Heart right ventricle (tissue), 16 donors: ENCODE measurements at regions not wholly inside any gene's neighbourhood (a gene's known extent, or its start where the extent isn't known, plus 50 kb on each side); places are given as distances from the start of the nearest gene placed in this dataset.

Experiments
- ATAC-seq, 8 donors: fragments of 200-7000 bp; cut with Tn5 transposase; one replicate each; pipeline ENCODE4 v1.9.1; 2020; ENCODE audit warnings: mild to moderate bottlenecking in 8 of 8, moderate library complexity in 8 of 8, moderate number of reproducible peaks in 1 of 8
- DNase-seq, 2 donors: peaks; one replicate each; pipeline ENCODE4 v3.0.0-alpha.2; 2020
- H3K27ac ChIP-seq, 10 donors: fragments of 200-600 bp; sonication (generic) in 2 of 10; one replicate each; pipeline versions ENCODE4 v1.5.0 to v1.8.0; 2020 to 2022; ENCODE audit warnings: mild to moderate bottlenecking in 3 of 10
- H3K27me3 ChIP-seq, 7 donors: fragments of 200-600 bp; one replicate each; pipeline ENCODE4 v1.8.0; 2021 to 2022; ENCODE audit warnings: mild to moderate bottlenecking in 2 of 7
- H3K36me3 ChIP-seq, 9 donors: fragments of 200-600 bp; sonication (generic) in 1 of 9; one replicate each; pipeline versions ENCODE4 v1.5.0 to v1.8.0; 2020 to 2022; ENCODE audit warnings: mild to moderate bottlenecking in 2 of 9
- H3K4me1 ChIP-seq, 9 donors: fragments of 200-600 bp; sonication (generic) in 1 of 9; one replicate each; pipeline versions ENCODE4 v1.5.0 to v1.8.0; 2020 to 2022; ENCODE audit warnings: mild to moderate bottlenecking in 4 of 9
- H3K4me3 ChIP-seq, 10 donors: fragments of 200-600 bp; sonication (generic) in 2 of 10; one replicate each; pipeline versions ENCODE4 v1.5.0 to v1.8.0; 2020 to 2022; ENCODE audit warnings: mild to moderate bottlenecking in 7 of 10, moderate library complexity in 2 of 10
- H3K9me3 ChIP-seq, 11 donors: fragments of 200-600 bp in 10 of 11; sonication (generic) in 2 of 11; one replicate each; pipeline versions ENCODE4 v1.5.0 to v1.8.0; 2013 to 2022; ENCODE audit warnings: mild to moderate bottlenecking in 2 of 11, control low read depth in 1 of 11, moderate library complexity in 1 of 11
- WGBS, 2 donors: extraction: QIAGEN DNeasy Blood & Tissue Kit; methylation state at CpG; one replicate each; pipeline ENCODE4 v1.1.7; 2013; ENCODE audit warnings: inconsistent platforms in 1 of 2; 5-methylcytosine and 5-hydroxymethylcytosine counted together
- intact Hi-C, 10 donors: fragments of 100-400 bp; cut with DNase I; formaldehyde crosslinking; loops; one replicate each; pipeline versions ENCODE4 v1.11.1 to v1.14.2; 2022
- TF ChIP-seq, protein P1 (sequence below), 9 donors: fragments of 200-600 bp; sonication (generic) in 2 of 9; IDR thresholded peaks; one replicate each; pipeline versions ENCODE4 v1.5.0 to v1.8.0; 2021 to 2022; ENCODE audit warnings: antibody characterized with exemption in 9 of 9, mild to moderate bottlenecking in 5 of 9, moderate library complexity in 1 of 9
- donor health status: Arrhythmogenic right ventricular cardiomyopathy.
- donor health status: ischemic (EF 13 %, LVEDD 7.1; RV severe dilation, severe dysfunction).
- donor health status: healthy with polysubstance abuse.
- donor health status: DM: no; HTN: yes; CAD: no.
- donor health status: DM: no; HTN: no; CAD: no.
- donor health status: ischemic (EF 25% LVEDD 6.9; RV normal size, moderate dysfunction).
- donor health status: ischemic (EF 25% LVEDD 5.7; RV mildly dilated, moderate dysfunction).
- donor health status: healthy.
- donor health status: DM: yes; HTN: yes; CAD: no.
- donor health status: Ischemic cardiomyopathy.
- donor health status: ischemic (EF 35%, LVEDD 5.7; RV mildly dilated, moderate dysfunction).
- donor health status: nonischemic (EF 11% LVEDD 7.7; RV severe dilation, severe dysfunction).
- donor health status: DM: yes; HTN: yes; CAD: no.
- donor health status: PGD.
- donor health status: ischemic (EF 29% LVEDD 5.4; RV normal size, mild dysfunction).
- donor health status: nonischemic (EF 23%, LVEDD 6.1; RV moderate dilation, normal function).

DNA sequence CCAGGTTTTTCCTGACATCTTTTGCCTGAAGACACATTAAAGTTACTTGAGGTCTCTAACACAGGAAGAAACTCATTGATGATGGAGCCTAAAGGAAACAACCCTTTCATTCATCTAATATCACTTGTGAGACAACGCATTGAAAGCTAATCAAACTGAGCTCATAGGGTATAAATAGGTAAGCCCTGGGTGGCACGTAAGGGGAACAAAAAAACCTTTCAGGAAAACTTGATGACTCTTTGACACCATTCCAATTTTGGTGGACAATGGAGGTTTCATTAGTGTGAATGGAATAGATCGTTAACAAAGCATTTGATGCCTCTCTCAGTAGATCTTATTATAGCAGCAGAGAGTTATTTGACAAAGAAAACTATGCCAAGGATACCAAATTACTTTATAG, 80.7 kb upstream of the DUSP10 start:
- TF ChIP-seq, protein P1, sequence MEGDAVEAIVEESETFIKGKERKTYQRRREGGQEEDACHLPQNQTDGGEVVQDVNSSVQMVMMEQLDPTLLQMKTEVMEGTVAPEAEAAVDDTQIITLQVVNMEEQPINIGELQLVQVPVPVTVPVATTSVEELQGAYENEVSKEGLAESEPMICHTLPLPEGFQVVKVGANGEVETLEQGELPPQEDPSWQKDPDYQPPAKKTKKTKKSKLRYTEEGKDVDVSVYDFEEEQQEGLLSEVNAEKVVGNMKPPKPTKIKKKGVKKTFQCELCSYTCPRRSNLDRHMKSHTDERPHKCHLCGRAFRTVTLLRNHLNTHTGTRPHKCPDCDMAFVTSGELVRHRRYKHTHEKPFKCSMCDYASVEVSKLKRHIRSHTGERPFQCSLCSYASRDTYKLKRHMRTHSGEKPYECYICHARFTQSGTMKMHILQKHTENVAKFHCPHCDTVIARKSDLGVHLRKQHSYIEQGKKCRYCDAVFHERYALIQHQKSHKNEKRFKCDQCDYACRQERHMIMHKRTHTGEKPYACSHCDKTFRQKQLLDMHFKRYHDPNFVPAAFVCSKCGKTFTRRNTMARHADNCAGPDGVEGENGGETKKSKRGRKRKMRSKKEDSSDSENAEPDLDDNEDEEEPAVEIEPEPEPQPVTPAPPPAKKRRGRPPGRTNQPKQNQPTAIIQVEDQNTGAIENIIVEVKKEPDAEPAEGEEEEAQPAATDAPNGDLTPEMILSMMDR (IDR thresholded peaks at IDR 0.05) = no peak

DNA sequence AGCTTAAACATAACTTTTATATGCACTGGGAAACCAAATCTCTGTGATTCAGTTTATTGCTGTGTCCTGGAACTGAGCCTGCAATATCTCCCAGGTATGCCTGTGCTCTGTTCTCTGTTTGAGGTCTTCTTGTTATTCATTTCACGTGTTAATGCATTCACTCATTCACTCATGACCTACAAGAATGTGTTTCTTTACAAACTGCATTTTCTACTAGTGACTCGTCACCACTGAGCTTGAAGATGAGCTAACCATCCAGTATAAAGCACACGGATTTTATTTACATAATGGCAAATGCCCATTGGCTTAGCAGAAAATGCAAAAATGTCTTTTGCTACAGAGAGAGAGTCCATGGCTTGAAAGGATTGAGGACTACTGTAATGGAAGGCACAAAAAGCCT, 75.0 kb upstream of the DUSP10 start:
- no peaks in the 10 kb centered on the region for H3K27me3 ChIP-seq
- intact Hi-C loops = no loop called here
- peaks cover 0 to 21% (median 0%) of the 10 kb centered on the region in 11 donors for H3K9me3 ChIP-seq
- no peaks in the 10 kb centered on the region for H3K4me1 ChIP-seq
- DNase-seq = no peak
- TF ChIP-seq, protein P1 (IDR thresholded peaks at IDR 0.05) = no peak
- WGBS, 2 donors = 59 to 77% methylated on average over 3 of the region's 3 CpGs
- ATAC-seq = no peak
- no peak overlapping the region for H3K4me3 ChIP-seq
- H3K36me3 ChIP-seq = no peaks in the 10 kb centered on the region
- no peak overlapping the region for H3K27ac ChIP-seq

More for the DNA sequence above, 80.7 kb upstream of the DUSP10 start:
- no peaks in the 10 kb centered on the region for H3K36me3 ChIP-seq
- peaks cover 0 to 17% (median 0%) of the 10 kb centered on the region in 11 donors for H3K9me3 ChIP-seq
- no peak for DNase-seq
- no peak for ATAC-seq
- no peak overlapping the region for H3K4me3 ChIP-seq
- H3K27me3 ChIP-seq = no peaks in the 10 kb centered on the region
- WGBS, 2 donors = 49 to 50% methylated on average over 3 of the region's 3 CpGs
- H3K27ac ChIP-seq = no peak overlapping the region
- intact Hi-C loops = no loop called here
- H3K4me1 ChIP-seq = peaks cover 0 to 10% (median 4%) of the 10 kb centered on the region in 9 donors

DNA sequence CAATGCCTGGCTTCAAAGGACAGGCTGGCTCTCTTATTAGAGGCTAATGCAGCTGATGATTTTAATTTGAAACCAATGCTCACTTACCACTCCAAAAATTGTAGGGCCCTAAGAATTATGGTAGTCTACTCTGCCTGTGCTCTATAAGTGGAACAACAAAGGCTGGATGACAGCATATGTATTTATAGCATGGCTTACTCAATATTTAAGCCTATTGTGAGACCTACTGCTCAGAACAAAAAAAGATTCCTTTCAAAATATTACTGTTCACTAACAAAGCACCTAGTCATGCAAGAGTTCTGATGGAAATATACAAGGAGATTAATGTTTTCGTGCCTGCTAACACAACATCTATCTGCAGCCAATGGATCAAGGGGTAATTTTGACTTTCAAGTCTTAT, 73.8 kb upstream of the DUSP10 start:
- H3K36me3 ChIP-seq = no peaks in the 10 kb centered on the region
- WGBS, 2 donors = 77 to 82% methylated on average over 1 of the region's 1 CpG
- TF ChIP-seq, protein P1 (IDR thresholded peaks at IDR 0.05) = no peak
- no peak for DNase-seq
- H3K27ac ChIP-seq = no peak overlapping the region
- H3K27me3 ChIP-seq = no peaks in the 10 kb centered on the region
- ATAC-seq = no peak
- intact Hi-C loops = no loop called here
- H3K4me3 ChIP-seq = no peak overlapping the region
- H3K9me3 ChIP-seq = peaks cover 0 to 21% (median 0%) of the 10 kb centered on the region in 11 donors
- H3K4me1 ChIP-seq = no peaks in the 10 kb centered on the region

DNA sequence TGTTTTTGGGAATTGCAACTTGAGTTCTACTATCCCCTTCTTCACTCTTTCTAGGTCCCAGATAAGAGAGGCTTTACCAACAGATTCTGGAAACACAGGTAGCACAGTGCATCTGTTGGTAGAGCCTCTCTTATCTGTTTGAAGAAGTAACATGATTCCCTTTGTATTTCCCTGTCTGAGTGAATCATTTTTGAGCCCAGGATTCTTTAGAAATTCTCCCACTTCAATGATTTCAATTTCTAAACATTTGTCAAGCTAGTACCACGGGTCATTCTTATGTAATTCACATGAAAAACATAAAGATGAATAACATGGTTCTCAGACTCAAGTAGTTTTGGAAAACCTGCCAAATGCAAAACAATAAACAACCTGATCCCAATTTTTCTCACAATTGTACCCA, 72.0 kb upstream of the DUSP10 start:
- Histone ChIP-seq H3K9me3 (peaks cover 0 to 13% (median 0%) of the 10 kb centered on the region in 11 donors), H3K27me3 (no peaks in the 10 kb centered on the region), H3K4me1 (peaks cover 0 to 9% (median 0%) of the 10 kb centered on the region in 9 donors), H3K27ac (no peak overlapping the region), H3K4me3 (no peak overlapping the region), H3K36me3 (no peaks in the 10 kb centered on the region)
- TF ChIP-seq, protein P1 (IDR thresholded peaks at IDR 0.05) = no peak
- no peak for DNase-seq
- ATAC-seq = no peak
- intact Hi-C loops = no loop called here
- WGBS, 2 donors = 71 to 77% methylated on average over 1 of the region's 1 CpG
